ENCODE measurements at regions not wholly inside any gene's neighbourhood (a gene's known extent, or its start where the extent isn't known, plus 50 kb on each side); places are given as distances from the start of the nearest gene placed in this dataset.

- TF ChIP-seq, protein P1, sequence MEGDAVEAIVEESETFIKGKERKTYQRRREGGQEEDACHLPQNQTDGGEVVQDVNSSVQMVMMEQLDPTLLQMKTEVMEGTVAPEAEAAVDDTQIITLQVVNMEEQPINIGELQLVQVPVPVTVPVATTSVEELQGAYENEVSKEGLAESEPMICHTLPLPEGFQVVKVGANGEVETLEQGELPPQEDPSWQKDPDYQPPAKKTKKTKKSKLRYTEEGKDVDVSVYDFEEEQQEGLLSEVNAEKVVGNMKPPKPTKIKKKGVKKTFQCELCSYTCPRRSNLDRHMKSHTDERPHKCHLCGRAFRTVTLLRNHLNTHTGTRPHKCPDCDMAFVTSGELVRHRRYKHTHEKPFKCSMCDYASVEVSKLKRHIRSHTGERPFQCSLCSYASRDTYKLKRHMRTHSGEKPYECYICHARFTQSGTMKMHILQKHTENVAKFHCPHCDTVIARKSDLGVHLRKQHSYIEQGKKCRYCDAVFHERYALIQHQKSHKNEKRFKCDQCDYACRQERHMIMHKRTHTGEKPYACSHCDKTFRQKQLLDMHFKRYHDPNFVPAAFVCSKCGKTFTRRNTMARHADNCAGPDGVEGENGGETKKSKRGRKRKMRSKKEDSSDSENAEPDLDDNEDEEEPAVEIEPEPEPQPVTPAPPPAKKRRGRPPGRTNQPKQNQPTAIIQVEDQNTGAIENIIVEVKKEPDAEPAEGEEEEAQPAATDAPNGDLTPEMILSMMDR (IDR thresholded peaks at IDR 0.05) = no peak
- TF ChIP-seq POLR2A (IDR thresholded peaks at IDR 0.05) = no peak
- Histone ChIP-seq H3K27ac (no peak overlapping the region), H3K36me3 (no peaks in the 10 kb centered on the region), H3K4me1 (no peaks in the 10 kb centered on the region), H3K4me3 (no peak overlapping the region), H3K9me3 (no peaks in the 10 kb centered on the region), H3K27me3 (peaks cover 0 to 5% (median 0%) of the 10 kb centered on the region in 9 donors)
- DNase-seq (no peak), ATAC-seq (no peak)
- intact Hi-C loops (cut with DNase I) = no loop called here
- 46 to 58% (median 49%) methylated on average over 3 of the region's 3 CpGs for WGBS, 4 donors
Observed at GRCh38 chr5:136621743-136622142, 256.4 kb upstream of the TRPC7 start.

GRCh38 chr5:136620621-136621020 is 255.3 kb upstream of the TRPC7 start:
- Histone ChIP-seq H3K27me3 (peaks cover 0 to 5% (median 0%) of the 10 kb centered on the region in 9 donors), H3K4me3 (no peak overlapping the region), H3K9me3 (no peaks in the 10 kb centered on the region), H3K27ac (no peak overlapping the region), H3K4me1 (no peaks in the 10 kb centered on the region), H3K36me3 (no peaks in the 10 kb centered on the region)
- intact Hi-C loops (cut with DNase I) = no loop called here
- TF ChIP-seq POLR2A (IDR thresholded peaks at IDR 0.05) = no peak
- TF ChIP-seq, protein P1 (IDR thresholded peaks at IDR 0.05) = no peak
- DNase-seq (no peak), ATAC-seq (no peak)
- 83 to 88% (median 87%) methylated on average over 1 of the region's 1 CpG for WGBS, 4 donors

- Histone ChIP-seq H3K27me3 (peaks cover 0 to 5% (median 0%) of the 10 kb centered on the region in 9 donors), H3K4me1 (no peaks in the 10 kb centered on the region), H3K9me3 (no peaks in the 10 kb centered on the region), H3K27ac (no peak overlapping the region), H3K4me3 (no peak overlapping the region), H3K36me3 (no peaks in the 10 kb centered on the region)
- intact Hi-C loops (cut with DNase I) = no loop called here
- no peak for DNase-seq
- WGBS, 4 donors = 17 to 60% (median 33%) methylated on average over 1 of the region's 1 CpG
- TF ChIP-seq, protein P1 (IDR thresholded peaks at IDR 0.05) = no peak
- no peak for TF ChIP-seq POLR2A (IDR thresholded peaks at IDR 0.05)
- no peak for ATAC-seq
Observed at GRCh38 chr5:136620016-136620419, 254.7 kb upstream of the TRPC7 start.

DNA sequence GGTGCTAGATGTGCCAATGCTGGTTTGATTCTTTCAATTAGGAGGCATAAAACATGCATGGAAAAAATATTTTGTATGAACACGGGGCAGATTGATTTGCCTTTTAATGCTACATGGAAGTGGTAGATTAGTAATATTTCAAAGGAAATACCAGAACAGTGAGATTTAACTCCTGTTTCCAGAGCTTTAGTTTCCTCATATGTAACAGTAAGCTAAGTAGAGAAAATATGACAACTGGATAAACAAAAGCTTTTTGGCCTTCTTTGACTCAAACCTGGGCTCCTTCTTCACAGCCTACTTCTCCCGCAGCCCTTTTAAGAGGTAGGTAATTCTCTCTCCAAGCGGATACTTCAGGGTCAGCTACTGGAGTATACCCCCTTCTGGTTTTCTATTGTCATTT is 254.2 kb upstream of the TRPC7 start:
- H3K4me1 ChIP-seq = no peaks in the 10 kb centered on the region
- H3K9me3 ChIP-seq = no peaks in the 10 kb centered on the region
- TF ChIP-seq, protein P1 (IDR thresholded peaks at IDR 0.05) = no peak
- TF ChIP-seq POLR2A (IDR thresholded peaks at IDR 0.05) = no peak
- H3K4me3 ChIP-seq = no peak overlapping the region
- intact Hi-C loops (cut with DNase I) = no loop called here
- H3K36me3 ChIP-seq = no peaks in the 10 kb centered on the region
- ATAC-seq = no peak
- 75 to 81% (median 81%) methylated on average over 3 of the region's 3 CpGs for WGBS, 4 donors
- DNase-seq = no peak
- H3K27me3 ChIP-seq = peaks cover 0 to 5% (median 0%) of the 10 kb centered on the region in 9 donors
- H3K27ac ChIP-seq = no peak overlapping the region
